HL-60 (cell line): ENCODE measurements at regions not wholly inside any gene's neighbourhood (a gene's known extent, or its start where the extent isn't known, plus 50 kb on each side); places are given as distances from the start of the nearest gene placed in this dataset.

Experiments
- DNase-seq, 2 experiments: peaks; one replicate each; pipeline ENCODE4 v3.0.0-alpha.2; 2010 to 2020; ENCODE audit warnings: low read depth in 1 of 2, low spot score in 1 of 2
- H3K27ac ChIP-seq: fragments of 250-450 bp; sonication (Bioruptor Pico); replicated peaks from 2 replicates; pipeline ENCODE4 v1.5.1; 2020; ENCODE audit warnings: mild to moderate bottlenecking, moderate library complexity
- H3K27me3 ChIP-seq: fragments of 250-450 bp; sonication (Bioruptor Pico); 2 replicates; pipeline ENCODE4 v1.5.1; 2021; ENCODE audit warnings: mild to moderate bottlenecking, moderate library complexity; ENCODE audit not compliant: insufficient read depth, poor library complexity, severe bottlenecking
- H3K4me3 ChIP-seq: replicated peaks from 2 replicates; pipeline ENCODE4 v1.5.1; 2011; ENCODE audit warnings: mild to moderate bottlenecking, control low read depth, low read length; ENCODE audit not compliant: insufficient read depth
- CTCF ChIP-seq: IDR thresholded peaks from one replicate; pipeline ENCODE4 v1.5.1; 2011; ENCODE audit warnings: low read length, control low read depth, inconsistent platforms; ENCODE audit not compliant: insufficient read depth
- GABPA ChIP-seq: IDR thresholded peaks from 2 replicates; pipeline ENCODE4 v1.6.1; 2012; ENCODE audit warnings: low read depth
- POLR2AphosphoS5 ChIP-seq: IDR thresholded peaks from 2 replicates; pipeline ENCODE4 v1.6.1; 2012; ENCODE audit warnings: low read depth
- SPI1 ChIP-seq: IDR thresholded peaks from 2 replicates; pipeline ENCODE4 v1.6.1; 2012; ENCODE audit warnings: low read depth, mild to moderate bottlenecking, borderline replicate concordance
- TF ChIP-seq, protein P1 (sequence below): IDR thresholded peaks from 2 replicates; pipeline ENCODE4 v1.6.1; 2012; ENCODE audit warnings: low read depth; ENCODE audit not compliant: insufficient replicate concordance

GRCh38 chr7:46143421-46143820 is 222.3 kb upstream of the IGFBP3 start:
- no peaks in the 10 kb centered on the region for H3K27me3 ChIP-seq
- TF ChIP-seq CTCF, result no peak
- TF ChIP-seq, protein P1, sequence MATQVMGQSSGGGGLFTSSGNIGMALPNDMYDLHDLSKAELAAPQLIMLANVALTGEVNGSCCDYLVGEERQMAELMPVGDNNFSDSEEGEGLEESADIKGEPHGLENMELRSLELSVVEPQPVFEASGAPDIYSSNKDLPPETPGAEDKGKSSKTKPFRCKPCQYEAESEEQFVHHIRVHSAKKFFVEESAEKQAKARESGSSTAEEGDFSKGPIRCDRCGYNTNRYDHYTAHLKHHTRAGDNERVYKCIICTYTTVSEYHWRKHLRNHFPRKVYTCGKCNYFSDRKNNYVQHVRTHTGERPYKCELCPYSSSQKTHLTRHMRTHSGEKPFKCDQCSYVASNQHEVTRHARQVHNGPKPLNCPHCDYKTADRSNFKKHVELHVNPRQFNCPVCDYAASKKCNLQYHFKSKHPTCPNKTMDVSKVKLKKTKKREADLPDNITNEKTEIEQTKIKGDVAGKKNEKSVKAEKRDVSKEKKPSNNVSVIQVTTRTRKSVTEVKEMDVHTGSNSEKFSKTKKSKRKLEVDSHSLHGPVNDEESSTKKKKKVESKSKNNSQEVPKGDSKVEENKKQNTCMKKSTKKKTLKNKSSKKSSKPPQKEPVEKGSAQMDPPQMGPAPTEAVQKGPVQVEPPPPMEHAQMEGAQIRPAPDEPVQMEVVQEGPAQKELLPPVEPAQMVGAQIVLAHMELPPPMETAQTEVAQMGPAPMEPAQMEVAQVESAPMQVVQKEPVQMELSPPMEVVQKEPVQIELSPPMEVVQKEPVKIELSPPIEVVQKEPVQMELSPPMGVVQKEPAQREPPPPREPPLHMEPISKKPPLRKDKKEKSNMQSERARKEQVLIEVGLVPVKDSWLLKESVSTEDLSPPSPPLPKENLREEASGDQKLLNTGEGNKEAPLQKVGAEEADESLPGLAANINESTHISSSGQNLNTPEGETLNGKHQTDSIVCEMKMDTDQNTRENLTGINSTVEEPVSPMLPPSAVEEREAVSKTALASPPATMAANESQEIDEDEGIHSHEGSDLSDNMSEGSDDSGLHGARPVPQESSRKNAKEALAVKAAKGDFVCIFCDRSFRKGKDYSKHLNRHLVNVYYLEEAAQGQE, result no peak
- no peak for TF ChIP-seq GABPA
- no peak overlapping the region for H3K27ac ChIP-seq
- DNase-seq, result no peak
- no peak overlapping the region for H3K4me3 ChIP-seq

- H3K4me3 ChIP-seq, result no peak overlapping the region
- no peaks in the 10 kb centered on the region for H3K27me3 ChIP-seq
- H3K27ac ChIP-seq, result no peak overlapping the region
- no peak for DNase-seq
- no peak for TF ChIP-seq GABPA
- no peak for TF ChIP-seq CTCF
- no peak for TF ChIP-seq POLR2AphosphoS5
- TF ChIP-seq, protein P1, result no peak
- no peak for TF ChIP-seq SPI1
Measured at GRCh38 chr7:46139079-46139478, 218.0 kb upstream of the IGFBP3 start.

- TF ChIP-seq SPI1 (no peak), CTCF (no peak), GABPA (no peak), POLR2AphosphoS5 (no peak)
- TF ChIP-seq, protein P1, result no peak
- Histone ChIP-seq H3K27me3 (no peaks in the 10 kb centered on the region), H3K4me3 (no peak overlapping the region), H3K27ac (no peak overlapping the region)
- no peak for DNase-seq
Measured at GRCh38 chr7:46137725-46138124, 216.7 kb upstream of the IGFBP3 start.
